IMR-90 (cell line): ENCODE measurements at regions not wholly inside any gene's neighbourhood (a gene's known extent, or its start where the extent isn't known, plus 50 kb on each side); places are given as distances from the start of the nearest gene placed in this dataset.

Experiments used
- CEBPB ChIP-seq: IDR thresholded peaks from 2 replicates; pipeline ENCODE4 v1.6.1; 2012; ENCODE audit warnings: low read depth, low read length, improper control_type of control experiment
- RAD21 ChIP-seq: IDR thresholded peaks from 2 replicates; pipeline ENCODE4 v1.6.1; 2012; ENCODE audit warnings: low read length, improper control_type of control experiment
- TF ChIP-seq, protein P1 (sequence below): conservative IDR thresholded peaks from 2 replicates; pipeline ENCODE4 v1.5.1; 2012; ENCODE audit warnings: mild to moderate bottlenecking, low read depth, low read length, improper control_type of control experiment

DNA sequence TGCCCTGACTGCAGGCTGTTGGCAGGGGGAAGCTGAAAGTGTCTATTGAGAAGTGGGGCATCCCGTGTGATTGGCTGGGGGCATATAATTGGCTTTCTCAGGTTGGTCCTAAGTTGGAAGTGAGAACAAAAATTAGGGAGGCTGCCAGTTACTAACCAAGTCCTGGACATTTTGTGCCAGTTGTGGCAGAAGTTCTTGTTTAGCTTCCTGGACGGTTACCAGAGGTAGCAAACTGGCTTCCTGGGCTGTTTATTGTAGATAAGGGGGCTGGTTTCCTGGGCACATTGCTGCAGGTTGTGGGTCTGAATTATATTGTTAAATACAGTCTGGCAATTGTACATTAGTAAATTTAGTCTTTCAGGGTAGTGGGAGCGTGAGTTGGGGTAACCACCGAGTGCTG, 50.6 kb upstream of the SLC2A12 start:
- TF ChIP-seq, protein P1, sequence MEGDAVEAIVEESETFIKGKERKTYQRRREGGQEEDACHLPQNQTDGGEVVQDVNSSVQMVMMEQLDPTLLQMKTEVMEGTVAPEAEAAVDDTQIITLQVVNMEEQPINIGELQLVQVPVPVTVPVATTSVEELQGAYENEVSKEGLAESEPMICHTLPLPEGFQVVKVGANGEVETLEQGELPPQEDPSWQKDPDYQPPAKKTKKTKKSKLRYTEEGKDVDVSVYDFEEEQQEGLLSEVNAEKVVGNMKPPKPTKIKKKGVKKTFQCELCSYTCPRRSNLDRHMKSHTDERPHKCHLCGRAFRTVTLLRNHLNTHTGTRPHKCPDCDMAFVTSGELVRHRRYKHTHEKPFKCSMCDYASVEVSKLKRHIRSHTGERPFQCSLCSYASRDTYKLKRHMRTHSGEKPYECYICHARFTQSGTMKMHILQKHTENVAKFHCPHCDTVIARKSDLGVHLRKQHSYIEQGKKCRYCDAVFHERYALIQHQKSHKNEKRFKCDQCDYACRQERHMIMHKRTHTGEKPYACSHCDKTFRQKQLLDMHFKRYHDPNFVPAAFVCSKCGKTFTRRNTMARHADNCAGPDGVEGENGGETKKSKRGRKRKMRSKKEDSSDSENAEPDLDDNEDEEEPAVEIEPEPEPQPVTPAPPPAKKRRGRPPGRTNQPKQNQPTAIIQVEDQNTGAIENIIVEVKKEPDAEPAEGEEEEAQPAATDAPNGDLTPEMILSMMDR: no peak
- TF ChIP-seq RAD21 (no peak), CEBPB (no peak)
